ENCODE measurements at regions not wholly inside any gene's neighbourhood (a gene's known extent, or its start where the extent isn't known, plus 50 kb on each side); places are given as distances from the start of the nearest gene placed in this dataset.

DNA sequence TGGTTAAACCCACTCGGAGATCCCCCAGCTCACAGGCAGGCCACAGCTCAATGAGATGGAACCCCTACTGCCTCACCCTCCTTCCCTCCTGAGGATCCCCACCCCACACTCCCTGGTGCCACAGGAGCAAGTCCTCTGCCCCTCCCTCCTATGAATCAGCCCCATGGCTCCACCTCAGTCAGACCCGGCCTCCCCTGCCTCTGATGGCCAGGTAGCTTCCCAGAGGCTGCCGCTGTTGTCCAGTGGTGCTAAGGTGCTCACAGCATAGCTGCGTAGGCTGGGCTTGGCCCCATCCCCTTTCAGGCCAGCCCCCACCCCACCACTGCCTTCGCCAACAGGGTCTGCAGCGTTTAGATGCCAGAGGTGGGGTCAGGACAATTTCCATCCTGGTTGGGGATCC lies 98.5 kb upstream of the IGSF21 start:
- no peak for TF ChIP-seq CTCF (IDR thresholded peaks at IDR 0.05; ENCODE audit: low read depth, low read length)
- DNase-seq (ENCODE audit: extremely low read depth, low read depth) = no peak

DNA sequence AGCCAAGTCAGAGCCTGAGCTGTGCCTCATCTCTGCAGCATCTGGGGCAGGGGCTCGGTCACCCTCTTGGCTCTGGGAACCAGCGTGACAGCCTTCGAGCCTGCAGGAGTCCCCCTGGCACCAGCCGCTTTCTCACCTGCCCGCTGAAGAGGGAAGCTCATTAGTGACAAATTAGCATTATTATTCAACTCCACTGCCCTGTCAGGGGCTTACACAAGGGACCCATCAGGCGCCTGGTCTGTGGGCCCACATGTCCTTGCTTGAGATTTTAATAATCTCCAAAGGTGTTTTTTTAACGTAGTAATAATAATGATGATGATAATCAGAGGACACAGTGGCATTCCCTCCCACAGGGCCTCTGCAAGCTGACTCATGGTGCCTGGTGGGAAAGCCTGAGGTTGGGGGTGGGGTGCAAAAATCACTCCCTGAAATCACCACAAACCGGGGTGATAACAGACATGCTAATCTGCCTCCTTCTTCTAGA lies 98.1 kb upstream of the IGSF21 start:
- TF ChIP-seq CTCF (IDR thresholded peaks at IDR 0.05; ENCODE audit: low read depth, low read length) = no peak
- DNase-seq (ENCODE audit: extremely low read depth, low read depth) = no peak

- no peak for DNase-seq (ENCODE audit: extremely low read depth, low read depth)
- TF ChIP-seq CTCF (IDR thresholded peaks at IDR 0.05; ENCODE audit: low read depth, low read length) = no peak
Observed at GRCh38 chr1:18010408-18010807, 97.2 kb upstream of the IGSF21 start.

- no peak for TF ChIP-seq CTCF (IDR thresholded peaks at IDR 0.05; ENCODE audit: low read depth, low read length)
- DNase-seq (ENCODE audit: extremely low read depth, low read depth) = no peak
Observed at GRCh38 chr1:18010945-18011344, 96.7 kb upstream of the IGSF21 start.

DNA sequence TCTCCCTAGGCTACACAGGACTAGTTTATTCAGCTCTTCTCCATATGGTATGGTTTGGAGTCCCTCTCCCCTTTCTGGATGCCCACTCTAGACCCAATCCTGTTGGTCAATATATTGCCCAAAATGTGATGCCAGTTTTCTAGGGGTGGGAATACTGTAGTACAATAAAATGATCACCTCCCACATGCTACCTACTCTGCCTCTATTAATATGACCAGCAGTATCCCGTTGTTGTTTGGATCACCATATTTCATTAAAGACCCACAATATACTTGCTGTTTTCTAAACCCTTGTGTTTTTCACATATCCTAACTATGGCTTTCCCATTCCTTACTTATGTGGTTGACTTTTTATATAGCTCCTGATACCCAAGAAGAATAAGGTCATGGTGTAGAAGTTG lies 95.9 kb upstream of the IGSF21 start:
- DNase-seq (ENCODE audit: extremely low read depth, low read depth) = no peak
- TF ChIP-seq CTCF (IDR thresholded peaks at IDR 0.05; ENCODE audit: low read depth, low read length) = no peak

GRCh38 chr1:18012686-18013085 lies 94.9 kb upstream of the IGSF21 start:
- no peak for TF ChIP-seq CTCF (IDR thresholded peaks at IDR 0.05; ENCODE audit: low read depth, low read length)
- DNase-seq (ENCODE audit: extremely low read depth, low read depth) = no peak

DNA sequence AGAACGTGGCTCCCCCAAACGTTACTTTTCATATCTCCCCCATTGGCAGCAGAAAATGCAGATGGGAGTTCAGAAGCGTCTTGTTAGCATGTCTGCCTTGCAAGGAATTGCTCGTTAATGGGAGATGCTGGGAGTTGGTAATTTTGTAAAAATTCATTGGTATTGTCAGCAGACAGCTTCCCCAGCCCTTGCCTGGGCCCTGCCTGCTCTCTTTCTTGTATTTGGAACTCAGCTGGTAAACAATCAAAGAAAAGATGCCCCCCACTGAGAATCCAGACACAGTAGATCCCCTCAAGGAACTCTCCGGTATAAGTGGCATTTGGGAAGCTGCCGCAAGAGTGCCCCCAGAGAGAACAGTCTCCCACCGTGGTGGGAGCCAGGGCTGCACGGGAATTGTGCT lies 94.4 kb upstream of the IGSF21 start:
- no peak for TF ChIP-seq CTCF (IDR thresholded peaks at IDR 0.05; ENCODE audit: low read depth, low read length)
- no peak for DNase-seq (ENCODE audit: extremely low read depth, low read depth)
